SK-N-DZ (cell line): ENCODE measurements at regions not wholly inside any gene's neighbourhood (a gene's known extent, or its start where the extent isn't known, plus 50 kb on each side); places are given as distances from the start of the nearest gene placed in this dataset.
"Not testable (repeated sequence)": the region's sequence is repeated elsewhere in the genome, so short reads cannot be mapped to it uniquely, and the experiment has no call there.

Source experiments
- DNase-seq: peaks from one replicate; pipeline ENCODE4 v3.0.0-alpha.2; 2015; ENCODE audit warnings: low spot score

- DNase-seq = no peak
Measured at GRCh38 chr5:143953851-143954250, 141.9 kb downstream of the HMHB1 start.

- DNase-seq = no peak
Measured at GRCh38 chr5:143955141-143955540, 143.2 kb downstream of the HMHB1 start.

DNA sequence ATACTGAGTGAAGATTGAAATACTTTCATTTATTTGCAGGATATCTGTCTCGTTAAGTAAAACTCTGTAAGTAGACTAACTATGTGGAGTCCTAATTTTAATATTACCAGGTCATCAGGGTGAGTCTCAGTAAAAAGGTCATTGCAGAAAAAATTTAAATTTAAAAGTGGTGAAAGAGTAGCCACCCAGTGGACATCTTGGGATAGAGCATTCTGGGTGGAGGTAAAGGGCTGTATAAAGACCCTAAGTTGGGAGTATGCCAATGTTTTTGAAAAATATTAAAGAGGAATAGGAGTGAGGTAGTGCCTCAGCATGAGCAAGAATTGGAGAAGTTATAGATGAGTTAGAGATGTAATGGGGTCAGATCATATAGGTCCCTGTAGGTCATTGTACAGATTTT, 145.5 kb downstream of the HMHB1 start:
- DNase-seq = no peak

DNA sequence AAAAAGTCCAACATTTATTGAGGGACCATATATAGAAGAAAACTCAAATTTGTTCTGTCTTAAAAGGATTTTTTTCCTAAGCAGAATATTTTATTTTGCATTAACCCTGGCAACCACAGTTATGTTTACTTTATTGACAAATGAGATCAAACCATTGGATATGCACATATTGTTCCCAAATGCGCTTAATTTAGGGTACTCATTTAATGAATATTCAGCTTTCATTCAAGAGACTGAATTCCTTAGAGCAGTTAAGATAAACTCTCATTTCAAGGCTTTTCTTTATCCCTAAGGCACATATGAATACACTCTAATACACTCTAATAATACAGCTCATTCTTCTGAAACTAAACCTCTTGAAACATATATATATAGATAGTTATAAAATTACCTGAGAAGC, 150.2 kb downstream of the HMHB1 start:
- no peak for DNase-seq

DNA sequence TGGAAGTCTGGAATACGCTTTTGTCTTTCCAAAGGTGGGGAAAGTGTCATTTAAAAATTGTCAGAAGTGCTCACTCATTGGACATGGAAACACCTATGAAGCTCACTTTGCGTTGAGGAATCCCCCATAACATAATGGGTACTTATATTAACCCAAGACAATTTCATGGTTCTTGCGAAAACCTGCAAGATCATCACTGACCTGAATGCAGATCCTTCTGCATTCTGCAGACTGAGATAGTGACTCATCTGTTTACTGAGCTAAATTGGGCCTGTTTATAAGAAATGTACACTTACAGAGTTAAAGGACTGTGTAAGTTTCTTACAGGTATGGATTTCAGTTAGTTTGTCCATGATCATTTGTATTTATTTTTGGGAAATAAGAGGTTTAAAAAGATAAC, 153.0 kb downstream of the HMHB1 start:
- DNase-seq = no peak

DNA sequence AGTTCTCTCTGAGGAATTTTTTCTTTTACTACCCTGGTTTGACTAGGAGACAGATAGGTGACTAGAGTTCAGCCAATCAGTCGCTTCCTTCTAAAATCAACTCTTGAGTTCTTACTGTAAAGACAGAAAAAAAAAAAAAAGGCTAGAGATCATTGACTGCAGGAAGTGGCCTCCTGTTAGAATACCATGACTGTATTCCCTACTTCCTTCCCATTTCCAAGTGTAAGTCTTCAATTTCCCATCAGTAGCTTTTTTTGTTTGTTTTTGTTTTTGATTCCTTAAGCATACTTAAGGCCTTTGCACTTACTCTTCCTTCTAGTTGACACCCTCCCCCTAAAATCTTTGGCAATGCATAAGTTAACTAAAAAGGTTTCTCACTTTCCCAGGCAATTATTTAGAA, 154.3 kb downstream of the HMHB1 start:
- no peak for DNase-seq

- peak; percentile 33 for DNase-seq
Measured at GRCh38 chr5:143968071-143968878, 156.3 kb downstream of the HMHB1 start.

DNA sequence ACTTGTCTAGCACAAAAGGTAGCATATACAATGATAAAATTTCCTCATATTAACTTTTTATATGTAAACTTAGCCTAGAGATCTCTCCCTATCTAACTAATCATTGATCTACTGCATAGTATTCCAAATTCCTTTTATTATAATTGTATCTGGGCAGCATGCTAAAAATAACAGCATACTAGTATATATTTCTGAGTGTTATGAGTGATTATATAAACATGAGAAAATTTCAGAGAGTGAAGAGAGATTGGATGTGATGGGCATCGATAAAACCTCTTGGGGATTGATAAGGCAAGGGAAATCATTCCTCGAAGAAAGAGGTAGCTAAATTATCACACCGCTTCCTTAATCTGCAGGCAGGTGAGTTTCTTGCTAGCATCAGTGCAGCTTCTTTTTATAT, 158.2 kb downstream of the HMHB1 start:
- DNase-seq = no peak

GRCh38 chr5:143972068-143972467, 160.1 kb downstream of the HMHB1 start:
- DNase-seq = no peak

DNA sequence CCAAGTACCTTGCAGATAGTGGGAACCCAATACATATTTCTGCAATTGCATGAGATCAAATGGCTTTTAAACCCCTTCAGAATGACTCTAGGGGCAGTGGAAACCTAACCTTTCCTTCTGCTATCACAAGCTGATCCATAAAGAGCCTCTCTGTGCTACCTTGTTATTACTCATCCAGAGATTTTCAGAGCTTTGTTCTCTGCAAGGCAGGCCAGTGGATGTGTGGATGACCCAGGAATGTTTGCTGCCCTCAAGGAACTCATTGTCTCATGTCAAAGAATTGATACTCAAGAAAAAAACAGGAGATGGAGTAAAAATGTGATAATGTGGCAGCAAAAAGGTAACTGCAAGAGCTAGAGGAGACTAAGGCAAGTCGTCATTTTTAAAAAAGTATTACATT, 164.1 kb downstream of the HMHB1 start:
- no peak for DNase-seq

DNA sequence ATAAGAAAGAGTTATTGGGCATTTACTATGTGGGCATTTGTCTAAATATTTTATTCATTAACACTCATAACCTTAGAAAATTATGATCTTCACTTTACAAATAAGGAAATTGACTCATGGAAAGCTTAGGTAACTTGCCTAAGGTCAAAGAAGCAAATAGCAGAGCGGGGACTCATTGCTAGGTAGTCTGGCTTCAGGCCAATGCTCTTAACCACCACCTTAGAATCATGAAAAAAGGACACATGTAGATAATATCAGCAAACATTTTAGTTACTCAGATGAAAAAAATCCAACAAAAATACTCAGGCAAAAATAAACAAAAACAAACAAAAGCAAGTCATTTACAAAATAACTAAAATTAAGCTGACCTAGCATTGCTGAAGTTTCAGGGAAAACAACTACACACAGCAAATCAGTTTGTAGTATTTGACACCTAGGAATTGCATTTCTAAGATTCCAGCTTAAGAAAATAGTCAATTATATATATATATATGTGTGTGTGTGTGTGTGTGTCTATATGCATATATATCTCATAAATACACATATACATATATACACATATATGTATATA, 166.0 kb downstream of the HMHB1 start:
- no peak for DNase-seq

GRCh38 chr5:143979044-143979690, 167.2 kb downstream of the HMHB1 start:
- DNase-seq = no peak

- no peak for DNase-seq
Measured at GRCh38 chr5:143980506-143980905, 168.5 kb downstream of the HMHB1 start.

GRCh38 chr5:143982957-143983356, 171.0 kb downstream of the HMHB1 start:
- not testable (repeated sequence) for DNase-seq

DNA sequence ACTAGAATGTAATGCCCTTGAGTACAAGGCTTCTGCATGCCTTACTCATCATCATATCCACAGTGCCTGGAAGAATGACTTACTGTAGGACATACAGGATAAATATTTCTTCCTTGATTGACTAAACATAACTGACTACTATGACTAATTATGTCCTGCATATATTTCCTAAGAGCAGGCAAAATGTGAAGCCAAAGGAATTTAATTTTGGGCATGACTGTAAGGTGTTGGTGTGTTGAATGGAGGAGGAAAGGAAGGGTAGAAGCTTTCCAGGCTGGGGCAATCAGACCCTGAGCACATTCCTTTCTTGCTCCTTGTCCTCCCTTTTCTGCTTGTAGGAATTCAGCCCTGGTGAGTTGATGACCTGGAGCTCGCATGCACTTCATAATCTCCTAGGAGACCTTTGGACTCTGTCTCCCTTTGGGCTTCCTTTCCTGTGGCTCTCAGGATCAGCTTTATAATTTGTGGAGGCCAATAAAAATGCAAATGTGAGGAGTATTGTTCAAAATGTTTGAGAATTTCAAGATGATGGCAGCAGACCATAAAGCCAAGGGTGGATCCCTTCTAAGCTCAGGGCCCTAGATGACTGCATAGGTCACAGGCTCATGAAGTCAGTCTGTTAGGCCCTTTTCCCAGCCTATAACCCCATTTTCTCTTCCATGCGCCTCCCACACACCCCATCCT, 174.0 kb downstream of the HMHB1 start:
- DNase-seq = no peak

- DNase-seq = no peak
Measured at GRCh38 chr5:143986516-143987212, 174.7 kb downstream of the HMHB1 start.

DNA sequence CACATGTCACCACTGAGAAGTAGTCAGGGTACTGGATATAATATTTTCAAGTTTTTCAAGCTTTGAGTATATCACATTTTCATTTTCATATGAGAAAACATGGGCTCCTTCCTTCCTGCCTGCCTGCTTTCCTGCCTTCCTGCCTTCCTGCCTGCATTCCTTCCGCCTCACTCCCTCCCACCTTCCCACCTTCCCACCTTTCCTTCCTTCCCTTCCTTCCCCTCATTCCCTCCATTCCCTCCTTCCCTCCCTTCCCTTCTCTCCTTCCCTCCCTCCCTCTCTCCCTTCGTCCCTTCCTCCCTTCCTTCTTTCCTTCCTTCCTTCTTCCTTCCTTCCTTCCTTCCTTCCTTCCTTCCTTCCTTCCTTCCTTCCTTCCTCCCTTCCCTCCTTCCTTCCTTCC, 175.3 kb downstream of the HMHB1 start:
- no peak for DNase-seq

DNA sequence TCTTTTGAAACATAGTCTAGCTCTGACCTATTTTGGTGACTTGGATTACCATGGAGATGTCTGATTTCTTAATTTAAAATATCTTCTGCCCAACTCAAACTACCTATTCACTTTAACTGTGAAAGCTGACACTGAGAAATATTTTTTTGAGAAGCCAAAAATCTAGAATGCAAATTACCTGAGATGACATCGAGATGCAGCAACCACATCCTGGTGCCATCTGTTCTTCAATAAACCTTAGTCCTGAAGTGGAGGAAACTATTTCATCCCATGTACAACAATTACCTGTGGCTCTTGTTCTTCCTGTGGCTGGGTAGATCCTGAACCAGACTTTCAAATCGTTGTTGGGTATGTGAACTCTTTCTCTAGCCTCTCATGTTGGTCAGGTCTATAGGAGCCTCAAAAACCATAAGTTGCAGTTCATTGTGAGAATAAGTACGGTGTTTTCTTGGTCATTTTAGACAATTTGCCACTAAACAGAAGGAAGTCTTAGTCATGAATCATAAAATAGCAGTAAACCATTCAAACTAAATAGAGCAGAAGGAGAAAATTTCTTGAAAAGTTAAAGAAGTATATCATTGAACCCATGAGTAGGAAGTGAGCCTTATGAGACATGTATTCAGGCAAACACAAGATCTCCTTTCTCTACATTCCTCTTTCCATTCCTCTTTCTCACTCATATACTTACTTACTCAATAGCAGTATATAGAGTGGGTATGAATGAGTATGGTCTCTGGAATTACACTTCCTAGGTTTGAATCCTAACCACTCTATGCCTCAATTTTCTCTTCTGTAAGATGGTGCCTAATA, 176.0 kb downstream of the HMHB1 start:
- no peak for DNase-seq

GRCh38 chr5:143992496-143992895, 178.0 kb downstream of the YIPF5 start:
- no peak for DNase-seq

- DNase-seq = no peak
Measured at GRCh38 chr5:144002876-144003275, 167.6 kb downstream of the YIPF5 start.

DNA sequence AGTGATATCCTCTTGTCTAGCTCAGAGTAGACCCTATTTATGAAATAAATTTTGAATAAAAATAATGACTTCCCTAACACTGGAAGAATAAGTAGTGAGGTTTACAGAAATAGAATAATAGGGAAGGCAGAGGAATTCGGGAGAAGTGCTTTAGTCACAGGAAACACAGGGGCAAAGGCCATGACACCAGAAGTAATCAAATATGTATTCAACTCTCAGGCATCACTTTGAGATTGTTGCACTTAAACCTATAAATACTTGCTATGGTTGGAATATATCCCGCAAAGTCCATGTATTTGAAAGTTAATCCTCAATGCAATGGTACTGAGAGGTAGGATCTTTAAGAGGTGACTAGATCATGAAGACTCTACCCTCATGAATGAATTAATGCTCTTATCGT, 166.8 kb downstream of the YIPF5 start:
- DNase-seq = no peak
